ENCODE measurements at regions not wholly inside any gene's neighbourhood (a gene's known extent, or its start where the extent isn't known, plus 50 kb on each side); places are given as distances from the start of the nearest gene placed in this dataset.

DNA sequence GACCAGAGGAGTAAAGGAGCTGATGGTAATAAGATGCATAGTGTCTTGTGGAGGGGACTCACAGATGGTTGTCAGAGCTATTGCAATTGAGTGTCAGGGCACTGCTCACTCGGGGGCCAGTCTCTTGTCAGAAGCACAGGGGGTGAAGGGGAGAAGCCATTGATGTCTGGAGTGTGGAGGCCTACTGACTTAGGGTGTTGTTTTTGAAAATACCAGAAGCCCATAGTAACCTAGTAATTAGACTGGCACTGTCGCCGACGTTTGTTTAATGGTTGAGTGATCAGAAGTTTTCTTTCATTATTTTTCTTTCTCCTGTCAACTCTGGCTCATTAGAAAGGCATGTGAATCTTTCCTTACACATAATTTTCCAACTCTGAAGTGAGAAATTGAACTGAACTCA lies 151.6 kb upstream of the TENM4 start:
- H3K27ac ChIP-seq (ENCODE audit: low read depth in 1 of 2, low read length in 2 of 2), result no peak overlapping the region
- no peak for DNase-seq (ENCODE audit: low spot score)
- no peaks in the 10 kb centered on the region for H3K9me3 ChIP-seq (ENCODE audit: control insufficient read depth in 4 of 4, low read length in 3 of 4)
- 66% methylated on average over 4 of the region's 4 CpGs for WGBS
- TF ChIP-seq MAX (IDR thresholded peaks at IDR 0.05), result no peak
- TF ChIP-seq EGR1 (IDR thresholded peaks at IDR 0.05; ENCODE audit: low read depth in 2 of 2), result no peak
- TF ChIP-seq FOXA1 (IDR thresholded peaks at IDR 0.05), result no peak
- TF ChIP-seq NR2F2 (IDR thresholded peaks at IDR 0.05), result no peak
- TF ChIP-seq FOXA2 (IDR thresholded peaks at IDR 0.05), result no peak
- TF ChIP-seq GABPA (IDR thresholded peaks at IDR 0.05 in 1 of 2, conservative IDR thresholded peaks at IDR 0.05 in 1 of 2), result no peak
- no peak for TF ChIP-seq TAF1 (conservative IDR thresholded peaks at IDR 0.05)
- H3K9ac ChIP-seq (ENCODE audit: low read depth in 1 of 2, low read length in 2 of 2), result no peak overlapping the region
- no peaks in the 10 kb centered on the region for H3K27me3 ChIP-seq (ENCODE audit: control insufficient read depth in 4 of 4, insufficient read depth in 4 of 4, low read length in 3 of 4)
- no peaks in the 10 kb centered on the region for H3K4me1 ChIP-seq (ENCODE audit: control insufficient read depth in 4 of 4, insufficient read depth in 4 of 4, low read length in 3 of 4)
- H3K36me3 ChIP-seq (ENCODE audit: control insufficient read depth in 4 of 4, insufficient read depth in 3 of 4, low read depth in 1 of 4, low read length in 3 of 4), result no peaks in the 10 kb centered on the region
- H3K4me3 ChIP-seq (ENCODE audit: low read depth in 1 of 3, low read length in 3 of 3), result no peak overlapping the region

GRCh38 chr11:79582434-79582833 lies 141.6 kb upstream of the TENM4 start:
- Histone ChIP-seq H3K9me3 (ENCODE audit: control insufficient read depth in 4 of 4, low read length in 3 of 4) (peaks cover 0 to 4% (median 0%) of the 10 kb centered on the region in 4 donors), H3K4me1 (ENCODE audit: control insufficient read depth in 4 of 4, insufficient read depth in 4 of 4, low read length in 3 of 4) (no peaks in the 10 kb centered on the region), H3K27me3 (ENCODE audit: control insufficient read depth in 4 of 4, insufficient read depth in 4 of 4, low read length in 3 of 4) (peaks cover 0 to 2% (median 0%) of the 10 kb centered on the region in 4 donors), H3K9ac (ENCODE audit: low read depth in 1 of 2, low read length in 2 of 2) (no peak overlapping the region), H3K36me3 (ENCODE audit: control insufficient read depth in 4 of 4, insufficient read depth in 3 of 4, low read depth in 1 of 4, low read length in 3 of 4) (no peaks in the 10 kb centered on the region), H3K4me3 (ENCODE audit: low read depth in 1 of 3, low read length in 3 of 3) (no peak overlapping the region), H3K27ac (ENCODE audit: low read depth in 1 of 2, low read length in 2 of 2) (no peak overlapping the region)
- TF ChIP-seq HNF4A (conservative IDR thresholded peaks at IDR 0.05), result no peak
- no peak for TF ChIP-seq RXRA (IDR thresholded peaks at IDR 0.05)
- TF ChIP-seq GABPA (IDR thresholded peaks at IDR 0.05 in 1 of 2, conservative IDR thresholded peaks at IDR 0.05 in 1 of 2), result no peak
- no peak for TF ChIP-seq ATF3 (IDR thresholded peaks at IDR 0.05)
- TF ChIP-seq NR2F2 (IDR thresholded peaks at IDR 0.05), result no peak
- TF ChIP-seq TAF1 (conservative IDR thresholded peaks at IDR 0.05), result no peak
- no peak for TF ChIP-seq JUND (IDR thresholded peaks at IDR 0.05)
- no peak for TF ChIP-seq MAX (IDR thresholded peaks at IDR 0.05)
- no peak for TF ChIP-seq FOXA2 (IDR thresholded peaks at IDR 0.05)
- no peak for TF ChIP-seq SP1 (IDR thresholded peaks at IDR 0.05)
- TF ChIP-seq HNF4G (IDR thresholded peaks at IDR 0.05), result no peak
- no peak for TF ChIP-seq FOXA1 (IDR thresholded peaks at IDR 0.05)
- no peak for TF ChIP-seq RAD21 (IDR thresholded peaks at IDR 0.05)
- TF ChIP-seq, protein P1, sequence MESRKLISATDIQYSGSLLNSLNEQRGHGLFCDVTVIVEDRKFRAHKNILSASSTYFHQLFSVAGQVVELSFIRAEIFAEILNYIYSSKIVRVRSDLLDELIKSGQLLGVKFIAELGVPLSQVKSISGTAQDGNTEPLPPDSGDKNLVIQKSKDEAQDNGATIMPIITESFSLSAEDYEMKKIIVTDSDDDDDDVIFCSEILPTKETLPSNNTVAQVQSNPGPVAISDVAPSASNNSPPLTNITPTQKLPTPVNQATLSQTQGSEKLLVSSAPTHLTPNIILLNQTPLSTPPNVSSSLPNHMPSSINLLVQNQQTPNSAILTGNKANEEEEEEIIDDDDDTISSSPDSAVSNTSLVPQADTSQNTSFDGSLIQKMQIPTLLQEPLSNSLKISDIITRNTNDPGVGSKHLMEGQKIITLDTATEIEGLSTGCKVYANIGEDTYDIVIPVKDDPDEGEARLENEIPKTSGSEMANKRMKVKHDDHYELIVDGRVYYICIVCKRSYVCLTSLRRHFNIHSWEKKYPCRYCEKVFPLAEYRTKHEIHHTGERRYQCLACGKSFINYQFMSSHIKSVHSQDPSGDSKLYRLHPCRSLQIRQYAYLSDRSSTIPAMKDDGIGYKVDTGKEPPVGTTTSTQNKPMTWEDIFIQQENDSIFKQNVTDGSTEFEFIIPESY (IDR thresholded peaks at IDR 0.05), result no peak
- TF ChIP-seq EGR1 (IDR thresholded peaks at IDR 0.05; ENCODE audit: low read depth in 2 of 2), result no peak
- TF ChIP-seq, protein P2, sequence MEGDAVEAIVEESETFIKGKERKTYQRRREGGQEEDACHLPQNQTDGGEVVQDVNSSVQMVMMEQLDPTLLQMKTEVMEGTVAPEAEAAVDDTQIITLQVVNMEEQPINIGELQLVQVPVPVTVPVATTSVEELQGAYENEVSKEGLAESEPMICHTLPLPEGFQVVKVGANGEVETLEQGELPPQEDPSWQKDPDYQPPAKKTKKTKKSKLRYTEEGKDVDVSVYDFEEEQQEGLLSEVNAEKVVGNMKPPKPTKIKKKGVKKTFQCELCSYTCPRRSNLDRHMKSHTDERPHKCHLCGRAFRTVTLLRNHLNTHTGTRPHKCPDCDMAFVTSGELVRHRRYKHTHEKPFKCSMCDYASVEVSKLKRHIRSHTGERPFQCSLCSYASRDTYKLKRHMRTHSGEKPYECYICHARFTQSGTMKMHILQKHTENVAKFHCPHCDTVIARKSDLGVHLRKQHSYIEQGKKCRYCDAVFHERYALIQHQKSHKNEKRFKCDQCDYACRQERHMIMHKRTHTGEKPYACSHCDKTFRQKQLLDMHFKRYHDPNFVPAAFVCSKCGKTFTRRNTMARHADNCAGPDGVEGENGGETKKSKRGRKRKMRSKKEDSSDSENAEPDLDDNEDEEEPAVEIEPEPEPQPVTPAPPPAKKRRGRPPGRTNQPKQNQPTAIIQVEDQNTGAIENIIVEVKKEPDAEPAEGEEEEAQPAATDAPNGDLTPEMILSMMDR (IDR thresholded peaks at IDR 0.05; ENCODE audit: low read depth, low read length, missing input control), result no peak
- TF ChIP-seq YY1 (IDR thresholded peaks at IDR 0.05), result no peak
- TF ChIP-seq REST (IDR thresholded peaks at IDR 0.05), result no peak
- DNase-seq (ENCODE audit: low spot score), result no peak
- 61% methylated on average over 4 of the region's 4 CpGs for WGBS

Measured in liver (tissue), 8 donors.